NAMALWA (cell line): ENCODE measurements at regions not wholly inside any gene's neighbourhood (a gene's known extent, or its start where the extent isn't known, plus 50 kb on each side); places are given as distances from the start of the nearest gene placed in this dataset.
"Not testable (repeated sequence)": the region's sequence is repeated elsewhere in the genome, so short reads cannot be mapped to it uniquely, and the experiment has no call there.

ENCODE experiments used
- DNase-seq: peaks from one replicate; pipeline ENCODE4 v3.0.0-alpha.2; 2015; ENCODE audit warnings: low spot score

DNA sequence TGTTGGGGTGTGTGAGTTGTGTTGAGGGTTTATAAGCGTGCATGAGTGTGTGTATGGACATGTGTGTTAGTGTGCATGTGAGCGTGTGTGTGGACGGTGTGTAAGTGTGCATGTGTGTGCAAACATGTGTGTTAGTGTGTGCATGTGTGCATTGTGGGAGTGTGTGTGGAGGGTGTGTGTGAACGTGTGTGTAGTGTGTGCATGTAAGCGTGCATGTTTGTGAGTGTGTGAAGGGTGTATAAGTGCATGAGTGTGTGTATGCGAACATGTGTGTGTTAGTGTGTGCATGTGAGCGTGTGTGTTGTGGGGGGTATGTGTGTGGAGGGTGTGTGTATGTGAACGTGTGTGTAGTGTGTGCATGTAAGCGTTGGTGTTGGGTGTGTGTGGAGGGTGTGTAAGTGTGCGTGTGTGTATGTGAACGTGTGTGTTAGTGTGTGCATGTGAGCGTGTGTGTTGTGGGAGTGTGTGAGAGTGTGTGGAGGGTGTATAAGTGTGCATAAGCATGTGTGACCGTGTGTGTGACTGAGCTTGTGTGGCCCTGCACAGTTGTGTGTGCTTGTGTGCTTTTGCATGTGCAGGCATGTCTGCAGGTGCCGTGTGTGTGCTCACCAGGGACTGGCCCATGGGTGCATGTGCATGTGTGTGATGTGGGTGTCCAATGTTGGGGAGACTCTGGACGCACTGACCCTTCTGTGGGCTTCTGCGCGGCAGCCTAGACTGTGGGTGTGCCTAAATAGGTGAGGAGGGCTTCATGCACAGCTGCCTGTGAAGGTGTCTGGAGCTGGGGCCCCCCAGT lies 866.2 kb downstream of the TBC1D22A start:
- DNase-seq, result no peak

DNA sequence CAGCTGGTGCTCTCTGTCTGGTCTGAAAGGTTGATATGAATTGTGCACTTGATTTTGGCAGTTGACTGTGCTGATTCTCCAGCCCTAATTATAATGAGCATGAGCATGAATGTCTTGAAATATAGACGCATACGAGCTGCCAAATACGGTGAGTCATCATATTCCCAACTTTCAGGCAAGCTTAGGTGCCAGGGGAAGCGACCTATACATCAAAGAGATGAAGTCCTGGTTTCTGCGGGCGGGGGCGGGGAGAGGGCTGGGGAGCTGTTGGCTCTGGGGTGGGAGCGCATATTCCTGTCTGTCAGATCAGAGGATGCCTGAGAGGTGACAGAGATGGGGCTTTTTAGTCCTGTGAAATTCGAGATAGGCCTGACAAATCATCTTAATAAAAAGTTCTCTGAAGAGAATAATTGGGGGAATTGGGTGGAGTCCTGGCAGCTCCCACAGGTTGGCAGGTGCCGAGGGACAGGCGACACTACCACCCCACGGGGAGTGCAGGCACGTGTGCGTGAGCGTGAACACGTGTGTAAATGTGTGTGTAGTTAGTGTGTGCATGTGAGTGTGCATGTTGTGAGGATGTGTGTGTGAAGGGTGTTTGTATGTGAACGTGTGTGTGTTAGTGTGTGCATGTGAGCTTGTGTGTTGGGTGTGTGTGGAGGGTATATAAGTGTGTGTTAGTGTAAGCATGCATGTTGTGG lies 865.3 kb downstream of the TBC1D22A start:
- DNase-seq, result no peak

DNA sequence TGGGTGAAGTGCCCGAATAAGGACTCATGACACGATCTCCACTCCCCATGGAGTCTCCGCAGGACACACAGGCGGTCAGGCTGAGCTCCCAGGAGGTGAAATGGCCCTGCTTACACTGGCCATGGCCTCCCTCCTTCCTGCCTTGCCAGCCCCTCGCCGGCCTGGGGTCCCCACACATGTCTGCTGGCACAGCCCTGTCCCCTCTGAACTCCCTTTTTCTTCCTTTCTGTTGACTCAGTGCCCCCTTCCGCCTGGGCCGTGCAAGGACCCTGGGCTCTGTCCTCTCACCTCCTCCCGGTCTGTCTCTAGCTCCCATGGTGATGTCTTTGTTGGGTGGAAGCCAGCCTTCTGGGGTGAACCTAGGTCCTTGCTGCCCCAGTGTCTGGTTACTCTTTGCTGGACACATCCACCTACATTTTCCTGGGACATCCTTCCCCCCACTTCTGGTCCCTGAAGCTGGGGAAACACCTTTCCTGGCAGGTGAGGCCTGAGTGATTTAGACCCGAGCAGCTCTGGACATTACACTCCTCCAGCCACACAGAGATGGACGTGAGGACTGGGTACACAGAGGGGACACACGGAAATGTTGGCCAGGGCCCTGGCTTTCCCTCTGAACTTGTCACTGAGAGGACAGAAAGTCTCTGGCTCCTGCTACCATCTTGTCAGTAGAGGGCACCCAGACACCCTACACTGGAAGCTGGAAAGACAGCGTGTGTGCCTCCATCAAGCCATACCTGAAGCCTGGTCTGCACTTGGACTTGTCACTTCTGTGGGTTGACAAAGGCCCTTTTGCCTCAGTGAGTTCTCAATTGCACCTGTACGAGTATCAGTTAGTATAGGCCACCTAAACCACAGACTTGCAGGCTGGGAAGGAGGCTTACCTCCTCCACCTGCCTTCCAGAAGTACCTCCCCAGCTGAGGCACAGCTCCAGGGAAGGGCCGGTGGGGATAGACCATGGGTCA lies 864.3 kb downstream of the TBC1D22A start:
- peak; percentile 27 for DNase-seq

DNA sequence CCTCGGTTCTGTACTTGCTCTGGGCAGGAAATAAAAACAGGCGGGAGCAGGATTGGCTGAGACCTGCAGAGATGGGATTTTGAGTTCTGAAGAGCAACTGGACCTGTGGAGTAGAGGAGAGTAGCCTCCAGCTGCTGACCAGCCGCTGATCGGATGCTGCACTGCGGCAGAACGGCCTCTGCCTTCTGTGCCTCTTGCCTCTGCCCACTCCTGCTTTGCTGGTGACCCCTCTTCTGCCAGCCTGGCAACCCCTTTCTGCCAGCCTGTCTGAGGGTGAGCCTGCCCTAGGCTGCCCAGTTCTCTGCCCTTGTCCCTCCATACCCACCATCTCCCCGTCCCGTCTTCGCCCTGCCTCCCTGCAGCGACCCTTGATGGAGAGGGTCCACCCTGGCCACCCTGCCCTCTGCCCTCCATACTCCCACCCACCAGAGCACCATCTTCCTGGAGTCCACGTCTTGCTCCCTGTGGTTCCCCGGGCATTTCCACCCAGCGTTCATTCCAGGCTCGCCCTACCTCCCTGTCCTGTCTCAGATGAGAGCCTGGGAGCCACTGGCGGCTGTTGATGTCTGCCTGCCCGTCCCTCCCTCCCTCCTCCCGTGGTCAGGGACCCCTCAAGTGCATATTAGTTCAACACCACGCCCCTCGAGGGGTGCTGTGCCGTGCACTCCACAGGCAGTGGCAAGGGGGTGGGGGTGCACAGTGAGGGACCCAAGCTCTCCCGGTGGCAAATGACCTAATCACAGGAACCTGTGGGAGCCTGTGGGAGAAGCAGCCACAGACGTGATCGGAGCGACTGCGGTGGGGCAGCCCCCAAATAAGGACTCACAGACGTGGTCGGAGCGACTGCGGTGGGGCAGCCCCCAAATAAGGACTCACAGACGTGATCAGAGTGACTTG lies 863.3 kb downstream of the TBC1D22A start:
- no peak for DNase-seq

DNA sequence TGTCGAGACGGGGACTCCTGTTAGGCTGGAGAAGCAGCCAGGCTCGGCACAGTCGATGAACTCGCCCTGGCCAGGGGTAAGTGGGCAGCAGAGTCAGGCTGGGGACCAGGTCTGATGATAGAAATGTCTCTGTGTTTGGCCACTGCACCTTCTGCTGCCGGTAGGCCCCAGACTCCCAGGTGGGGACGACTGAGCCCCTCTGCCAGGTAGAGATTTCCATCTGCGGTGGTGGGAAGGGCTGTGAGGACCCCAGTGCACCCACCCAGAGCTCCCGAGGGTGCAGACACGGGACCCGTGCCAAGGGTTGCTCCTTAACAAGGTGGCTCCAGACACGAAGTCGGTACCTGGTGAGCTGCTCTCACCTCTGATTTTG lies 862.5 kb downstream of the TBC1D22A start:
- no peak for DNase-seq

DNA sequence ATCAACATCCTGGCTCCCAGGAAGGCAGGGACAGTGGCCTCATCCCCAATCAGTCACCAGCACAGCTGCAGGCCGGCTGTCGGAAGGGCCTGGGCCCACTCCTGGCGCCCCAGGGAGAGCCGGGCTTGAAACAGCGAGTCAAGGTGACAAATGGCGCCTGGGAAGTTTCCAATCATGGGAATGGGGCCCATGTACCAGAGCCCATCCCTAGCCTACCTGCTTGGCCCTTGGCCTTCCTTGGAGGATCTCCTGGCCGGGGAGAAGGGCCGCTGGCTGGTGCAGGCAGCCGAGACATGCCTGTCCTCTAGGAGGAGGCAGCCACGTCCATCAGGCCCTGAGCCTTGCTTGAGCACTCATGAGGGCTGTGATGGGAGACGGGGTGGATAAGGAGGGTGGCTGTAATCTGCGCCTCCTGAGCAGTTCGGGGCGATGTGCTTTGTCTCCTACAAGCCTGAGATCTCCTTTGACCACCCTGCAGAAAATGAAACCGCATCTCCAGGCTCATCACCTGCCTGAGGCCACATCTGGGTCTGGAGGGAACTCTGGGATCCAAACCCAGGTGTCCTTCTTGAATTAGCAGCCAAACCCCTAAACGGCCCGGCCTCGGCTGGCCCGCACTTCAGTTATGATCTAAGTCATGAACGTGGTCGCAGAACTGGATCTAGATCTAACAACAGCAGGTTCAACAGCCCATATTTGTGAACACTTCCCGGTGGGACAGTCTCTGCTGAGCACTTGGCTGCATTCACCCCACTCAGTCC lies 862.0 kb downstream of the TBC1D22A start:
- DNase-seq, result no peak

DNA sequence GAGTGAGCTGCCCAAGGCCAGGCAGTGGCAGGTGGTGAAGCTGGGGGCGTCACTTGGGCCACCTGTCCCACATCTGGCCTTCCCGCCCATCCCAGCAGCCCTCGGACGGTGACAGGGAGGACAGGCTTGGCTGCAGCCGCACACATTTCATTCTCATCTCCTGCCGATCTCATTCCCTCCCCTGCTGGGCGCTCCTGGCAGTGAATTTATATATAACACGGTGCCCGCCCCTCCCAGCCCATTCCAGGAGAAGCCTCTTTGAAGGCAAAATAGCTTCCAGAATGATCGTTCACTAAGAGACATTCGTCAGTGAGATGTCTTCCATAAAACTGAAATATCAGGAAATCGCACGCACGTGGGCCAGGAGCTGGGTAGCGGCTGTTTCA lies 861.3 kb downstream of the TBC1D22A start:
- no peak for DNase-seq

DNA sequence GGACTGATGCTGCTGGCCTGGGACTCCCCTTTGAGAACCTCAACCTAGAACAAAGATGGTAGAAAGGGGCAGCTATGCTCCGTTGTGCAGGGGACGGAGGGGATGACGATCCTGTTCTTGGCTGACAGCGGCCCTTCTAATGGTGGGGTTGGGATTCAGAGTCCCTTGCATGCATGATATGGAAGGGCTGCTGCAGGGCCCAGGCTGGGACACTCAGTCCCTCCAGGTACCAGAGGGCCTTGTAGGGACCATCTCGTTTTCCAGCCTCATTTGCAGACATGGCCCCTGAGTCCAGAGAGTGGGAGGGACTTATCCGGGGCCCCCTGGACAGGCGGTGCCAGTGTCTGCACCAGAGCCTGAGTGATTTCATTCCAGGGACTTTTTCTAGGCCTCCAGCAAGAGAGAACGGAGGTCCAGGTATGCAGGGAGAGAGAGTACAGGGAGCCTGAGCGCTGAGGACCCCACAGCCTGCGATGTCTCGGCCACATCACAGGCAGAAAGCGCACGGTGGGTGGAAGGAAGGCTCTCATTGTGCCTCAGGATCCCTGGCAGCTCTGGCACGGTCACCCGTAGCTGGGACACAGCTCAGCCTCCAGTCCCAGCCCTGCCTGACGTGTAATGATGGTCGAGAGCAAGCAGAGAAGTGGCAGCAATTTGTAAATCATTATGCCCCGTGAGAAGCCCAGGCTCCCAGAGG lies 860.8 kb downstream of the TBC1D22A start:
- DNase-seq, result no peak

DNA sequence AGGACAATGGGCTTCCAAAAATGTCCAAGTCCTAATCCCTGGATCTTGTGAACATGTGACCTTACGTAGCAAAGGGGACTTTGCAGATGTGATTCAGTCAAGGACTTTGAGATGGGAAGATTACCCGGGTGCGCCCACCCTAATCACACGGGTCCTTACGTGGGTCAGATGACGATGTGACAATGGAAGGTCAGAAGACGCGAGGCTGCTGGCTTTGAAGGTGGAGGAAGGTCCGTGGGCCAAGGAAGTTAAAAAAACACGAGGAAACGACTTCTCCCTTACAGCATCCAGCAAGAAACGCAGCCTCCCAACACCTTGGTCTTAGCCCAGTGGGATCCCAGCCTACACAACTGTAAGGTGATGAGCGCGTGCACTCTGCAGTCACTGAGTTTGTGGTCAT lies 860.1 kb downstream of the TBC1D22A start:
- no peak for DNase-seq

DNA sequence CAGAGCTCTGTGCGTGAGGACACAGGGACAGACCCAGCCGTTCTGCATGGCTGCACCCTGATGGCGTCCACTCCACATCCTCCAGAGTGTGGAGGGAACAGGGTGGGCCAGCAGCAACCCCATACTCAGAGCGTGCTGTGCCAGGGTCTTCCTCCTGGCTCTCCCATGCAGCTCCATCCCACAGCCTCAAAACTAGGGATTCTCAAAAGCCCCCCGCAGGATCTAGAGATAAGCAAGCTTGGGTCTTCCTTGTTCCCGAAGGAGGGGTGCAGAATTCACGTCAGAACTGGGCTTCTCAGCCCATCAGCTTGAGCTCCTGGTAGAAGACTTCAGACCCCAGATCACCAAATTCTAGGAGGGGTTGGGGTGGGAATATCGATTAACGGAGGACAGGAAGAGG lies 858.8 kb downstream of the TBC1D22A start:
- no peak for DNase-seq

DNA sequence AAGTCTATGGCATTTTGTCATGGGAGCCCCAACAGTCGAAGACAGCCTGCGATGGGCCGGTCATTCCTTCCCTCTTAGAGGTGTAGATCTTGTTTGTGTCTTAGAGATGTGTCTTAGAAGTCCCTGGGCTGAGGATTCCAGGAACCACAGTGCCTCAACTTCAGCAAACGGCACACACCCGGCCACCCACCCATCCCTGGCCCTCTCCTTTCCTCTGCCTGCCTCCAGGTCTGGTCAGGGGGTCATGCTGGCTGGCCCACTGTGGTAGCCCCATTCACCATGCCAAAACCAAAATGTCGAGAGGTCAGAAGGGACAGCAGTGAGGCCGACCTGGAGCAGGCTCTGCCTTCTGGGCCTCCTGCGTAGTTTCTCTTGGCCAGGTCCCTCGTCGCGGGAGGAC lies 857.9 kb downstream of the TBC1D22A start:
- no peak for DNase-seq

DNA sequence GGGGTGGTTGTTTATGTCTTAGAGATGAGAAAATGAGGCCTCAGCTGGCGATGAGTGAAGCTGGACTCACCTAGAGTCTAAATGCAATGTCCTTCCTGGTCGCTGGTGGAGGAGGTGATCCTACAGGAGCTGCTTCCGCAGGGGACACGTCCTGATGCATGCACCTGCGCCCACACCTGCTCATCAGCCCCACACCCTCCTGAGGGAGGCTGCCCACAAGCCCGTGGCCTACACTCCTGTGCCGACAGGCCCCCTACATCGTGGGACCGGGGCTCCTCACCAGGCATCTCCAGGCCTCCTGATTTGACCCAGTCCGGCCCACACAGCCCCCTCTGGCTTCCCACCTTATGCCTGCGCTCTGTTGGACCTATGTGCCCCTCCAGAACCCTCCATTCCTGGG lies 857.2 kb downstream of the TBC1D22A start:
- DNase-seq, result no peak

DNA sequence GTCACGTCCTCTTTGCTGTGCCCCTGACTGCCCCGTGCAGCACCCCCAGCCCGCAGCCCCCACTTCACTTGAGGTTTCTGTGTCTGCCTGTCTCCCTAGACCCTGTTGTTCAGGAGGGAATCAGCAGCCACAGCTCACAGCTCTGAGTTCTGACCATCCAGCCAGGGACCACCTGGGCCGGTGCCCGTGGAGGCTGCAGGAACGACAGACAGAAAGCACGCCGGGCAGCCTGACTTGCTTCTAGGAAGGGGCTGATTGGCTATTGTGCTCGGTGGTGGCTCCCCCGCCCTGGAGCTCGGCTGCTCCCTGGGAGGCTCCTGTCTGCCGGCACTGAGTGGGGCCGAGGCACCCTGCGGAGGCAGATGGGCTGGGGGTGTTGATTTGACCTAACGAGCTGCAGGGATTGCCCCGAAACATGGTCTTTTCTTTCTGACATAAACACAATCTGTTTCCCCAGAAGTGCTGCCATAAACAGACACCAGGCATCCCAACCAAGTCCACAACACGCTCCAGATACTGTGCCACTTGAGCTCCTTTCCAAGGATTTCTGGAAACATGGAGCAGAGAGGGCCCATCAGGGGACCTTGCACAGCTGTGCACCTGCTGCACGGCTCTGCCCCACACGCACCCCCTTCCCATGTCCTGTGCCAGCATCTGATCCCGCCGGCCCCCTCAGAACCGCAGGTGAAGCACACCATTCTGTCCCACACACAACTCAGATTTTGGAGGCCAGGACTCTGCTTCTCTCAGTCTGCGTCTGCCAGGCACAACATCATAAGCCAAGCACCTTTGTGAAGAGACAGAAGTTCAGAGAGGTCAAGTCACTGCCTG lies 855.9 kb downstream of the TBC1D22A start:
- no peak for DNase-seq

DNA sequence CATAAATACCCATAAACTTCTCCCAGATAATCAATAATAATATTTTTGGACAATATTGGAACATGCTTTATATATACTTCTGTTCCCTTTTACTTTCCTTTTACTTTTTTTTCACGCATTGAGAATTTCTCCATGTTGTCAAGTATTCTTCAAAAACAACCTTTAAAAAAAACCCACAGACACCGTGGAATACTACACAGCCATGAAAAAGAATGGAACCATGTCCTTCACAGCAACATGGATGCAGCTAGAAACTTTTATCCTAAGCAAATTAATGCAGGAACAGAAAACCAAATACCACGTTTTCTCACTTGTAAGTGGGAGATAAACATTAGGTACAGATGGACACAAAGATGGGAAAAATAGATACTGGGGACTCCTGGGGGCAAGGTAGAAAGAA lies 854.7 kb downstream of the TBC1D22A start:
- no peak for DNase-seq

DNA sequence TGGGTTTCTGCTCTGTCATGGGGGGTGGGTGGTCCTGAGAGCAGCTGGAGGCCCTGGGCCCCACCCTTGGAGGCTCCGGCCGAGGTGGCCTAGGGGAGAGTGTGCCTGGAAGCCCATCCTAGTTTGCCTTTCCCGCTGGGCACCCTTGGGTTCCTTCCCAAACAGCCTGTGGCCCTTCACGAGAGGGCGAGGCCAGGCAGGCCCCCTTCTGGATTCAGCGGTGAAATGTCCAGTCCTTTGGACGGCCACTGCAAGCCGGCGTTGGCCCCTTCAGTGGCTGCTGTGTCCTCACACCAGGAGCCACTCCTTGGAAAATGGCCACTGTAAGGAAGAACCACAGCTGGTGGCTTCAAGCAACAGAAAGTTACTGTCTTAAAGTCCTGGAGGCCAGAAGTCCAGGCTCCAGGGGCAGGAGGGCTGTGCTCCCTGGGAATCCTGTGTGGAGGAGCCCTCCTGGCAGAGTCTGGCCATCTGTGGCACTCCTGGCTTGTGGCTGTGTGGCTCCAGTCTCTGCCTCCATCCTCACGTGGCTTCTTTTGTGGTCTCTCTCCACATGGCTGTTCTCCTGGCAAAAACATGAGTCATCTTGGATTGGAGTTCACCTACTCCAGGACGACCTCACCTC lies 854.1 kb downstream of the TBC1D22A start:
- DNase-seq, result no peak

DNA sequence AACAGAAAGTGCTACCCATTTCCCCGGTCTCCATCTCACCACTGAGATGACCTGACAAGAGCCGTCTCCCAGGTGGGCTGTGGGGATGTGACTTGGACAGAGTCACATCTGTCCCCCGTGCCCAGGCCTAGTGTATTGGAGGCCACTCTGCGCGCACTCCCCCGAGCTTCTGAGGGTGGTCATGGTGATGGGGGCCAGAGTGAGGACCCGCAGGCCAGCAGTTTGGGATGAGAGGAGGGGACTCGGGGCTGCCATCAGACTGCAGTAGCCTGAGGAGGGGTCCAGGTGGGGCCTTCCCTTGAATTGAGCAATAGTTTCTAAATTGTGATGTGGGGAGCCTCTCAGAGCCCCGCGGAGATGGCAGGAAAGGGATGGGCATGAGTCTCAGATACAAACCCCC lies 852.6 kb downstream of the TBC1D22A start:
- DNase-seq, result no peak

DNA sequence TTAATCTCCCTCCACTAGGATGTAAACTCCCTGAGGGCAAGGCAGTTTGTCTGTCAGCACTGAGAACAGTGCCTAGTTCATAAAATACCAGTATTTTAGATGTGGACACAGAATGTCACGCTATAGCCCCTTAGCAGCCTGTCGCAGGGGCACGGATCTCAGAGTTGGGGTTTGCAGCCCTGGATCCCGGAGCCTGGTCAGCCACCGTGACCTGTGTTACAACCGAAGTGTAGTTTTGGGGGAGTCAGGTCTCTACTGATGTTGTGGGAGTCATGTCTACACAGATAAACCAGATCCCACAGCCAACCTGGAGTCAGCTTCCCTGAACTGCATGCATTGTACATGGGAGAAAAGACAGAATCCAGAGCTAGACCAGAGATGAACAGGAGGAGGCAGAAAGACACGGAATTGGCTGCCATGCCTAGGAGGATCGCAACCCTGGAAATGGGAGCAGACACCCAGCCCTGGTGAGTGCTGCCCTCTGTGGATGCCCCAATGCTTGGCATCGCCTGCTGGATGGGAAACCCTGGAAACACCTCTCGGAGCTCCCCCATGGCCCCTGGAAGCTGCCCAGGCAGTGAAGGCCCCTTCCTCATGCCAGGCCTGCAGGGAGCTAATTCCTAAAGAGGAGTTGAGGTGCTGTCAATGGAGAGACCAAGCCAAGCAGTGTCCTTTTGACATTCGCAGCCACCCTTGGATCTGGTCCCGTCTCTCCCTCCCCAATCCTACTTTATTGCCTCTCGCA lies 851.3 kb downstream of the TBC1D22A start:
- DNase-seq, result no peak

DNA sequence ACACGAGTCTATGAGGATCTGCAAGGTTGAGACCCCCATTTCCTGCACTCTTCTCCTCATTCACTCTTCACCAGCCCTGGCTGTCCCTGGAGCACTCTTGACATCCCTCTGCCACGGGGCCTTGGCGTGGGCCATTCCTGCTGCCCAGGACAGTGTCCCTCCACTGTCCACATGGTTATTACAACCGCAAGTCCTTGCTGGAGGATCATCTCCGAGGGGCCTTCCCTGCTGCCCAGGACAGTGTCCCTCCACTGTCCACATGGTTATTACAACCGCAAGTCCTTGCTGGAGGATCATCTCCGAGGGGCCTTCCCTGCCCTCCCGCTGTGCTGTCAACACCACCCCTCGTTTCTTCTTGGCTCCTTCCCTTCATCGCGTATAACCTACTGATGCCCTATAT lies 850.7 kb downstream of the TBC1D22A start:
- DNase-seq, result not testable (repeated sequence)
